ENCODE measurements at regions not wholly inside any gene's neighbourhood (a gene's known extent, or its start where the extent isn't known, plus 50 kb on each side); places are given as distances from the start of the nearest gene placed in this dataset.

DNA sequence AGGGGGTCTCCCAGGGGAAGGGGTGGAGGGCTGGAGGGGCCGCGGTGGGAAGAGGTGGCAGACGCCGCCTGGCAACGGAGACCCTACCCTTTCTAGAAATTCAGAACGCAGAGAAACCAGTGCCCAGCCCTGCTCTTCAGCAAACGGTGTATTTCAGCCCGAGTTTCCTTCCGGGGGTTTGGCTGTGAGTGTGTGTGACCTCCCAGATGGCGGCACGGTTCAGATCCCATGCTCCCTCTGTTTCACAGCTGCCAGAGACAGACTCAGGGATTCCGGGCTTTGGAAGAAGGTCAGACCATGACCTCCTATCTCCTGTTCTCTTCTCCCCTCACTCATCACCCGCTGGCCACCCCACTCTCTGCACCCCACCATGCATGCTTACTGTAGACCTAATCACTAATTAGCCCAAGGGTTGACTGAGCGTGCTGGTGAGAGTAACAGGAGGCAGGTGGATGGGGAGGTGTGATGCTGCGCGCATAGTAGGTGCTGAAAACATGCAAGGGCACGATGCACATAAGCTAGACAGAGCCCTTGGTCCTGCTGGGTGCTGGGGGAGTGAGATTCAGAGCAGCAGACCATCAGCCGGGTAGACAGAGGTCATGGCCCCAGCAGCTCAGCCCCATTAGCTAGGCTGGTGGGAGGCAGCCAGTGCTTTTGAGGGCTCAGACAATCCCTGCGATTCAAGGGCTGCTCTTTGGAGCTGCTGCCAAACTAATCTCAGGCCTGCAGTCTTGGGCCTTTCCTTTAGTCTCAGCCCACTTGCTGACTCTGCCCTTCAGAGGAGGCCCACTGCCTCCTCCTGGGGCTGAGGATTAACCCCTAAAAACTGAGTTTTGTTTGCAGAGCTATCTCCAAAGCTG is 256.5 kb upstream of the CADM1 start:
- TF ChIP-seq, protein P1, sequence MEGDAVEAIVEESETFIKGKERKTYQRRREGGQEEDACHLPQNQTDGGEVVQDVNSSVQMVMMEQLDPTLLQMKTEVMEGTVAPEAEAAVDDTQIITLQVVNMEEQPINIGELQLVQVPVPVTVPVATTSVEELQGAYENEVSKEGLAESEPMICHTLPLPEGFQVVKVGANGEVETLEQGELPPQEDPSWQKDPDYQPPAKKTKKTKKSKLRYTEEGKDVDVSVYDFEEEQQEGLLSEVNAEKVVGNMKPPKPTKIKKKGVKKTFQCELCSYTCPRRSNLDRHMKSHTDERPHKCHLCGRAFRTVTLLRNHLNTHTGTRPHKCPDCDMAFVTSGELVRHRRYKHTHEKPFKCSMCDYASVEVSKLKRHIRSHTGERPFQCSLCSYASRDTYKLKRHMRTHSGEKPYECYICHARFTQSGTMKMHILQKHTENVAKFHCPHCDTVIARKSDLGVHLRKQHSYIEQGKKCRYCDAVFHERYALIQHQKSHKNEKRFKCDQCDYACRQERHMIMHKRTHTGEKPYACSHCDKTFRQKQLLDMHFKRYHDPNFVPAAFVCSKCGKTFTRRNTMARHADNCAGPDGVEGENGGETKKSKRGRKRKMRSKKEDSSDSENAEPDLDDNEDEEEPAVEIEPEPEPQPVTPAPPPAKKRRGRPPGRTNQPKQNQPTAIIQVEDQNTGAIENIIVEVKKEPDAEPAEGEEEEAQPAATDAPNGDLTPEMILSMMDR (conservative IDR thresholded peaks at IDR 0.05; ENCODE audit: low read depth in 2 of 2): no peak
- TF ChIP-seq CREB1 (CRISPR knock-in tag; IDR thresholded peaks at IDR 0.05; ENCODE audit: low read depth): no peak
- no peak for TF ChIP-seq POLR2AphosphoS5 (IDR thresholded peaks at IDR 0.05; ENCODE audit: low read depth)
- no peak for TF ChIP-seq EZH2 (IDR thresholded peaks at IDR 0.05; ENCODE audit: low read depth, unreplicated experiment)
- no peak for TF ChIP-seq JUNB (IDR thresholded peaks at IDR 0.05; ENCODE audit: unreplicated experiment)
- no peak for TF ChIP-seq ZNF114 (CRISPR knock-in tag; IDR thresholded peaks at IDR 0.05)
- TF ChIP-seq, protein P2, sequence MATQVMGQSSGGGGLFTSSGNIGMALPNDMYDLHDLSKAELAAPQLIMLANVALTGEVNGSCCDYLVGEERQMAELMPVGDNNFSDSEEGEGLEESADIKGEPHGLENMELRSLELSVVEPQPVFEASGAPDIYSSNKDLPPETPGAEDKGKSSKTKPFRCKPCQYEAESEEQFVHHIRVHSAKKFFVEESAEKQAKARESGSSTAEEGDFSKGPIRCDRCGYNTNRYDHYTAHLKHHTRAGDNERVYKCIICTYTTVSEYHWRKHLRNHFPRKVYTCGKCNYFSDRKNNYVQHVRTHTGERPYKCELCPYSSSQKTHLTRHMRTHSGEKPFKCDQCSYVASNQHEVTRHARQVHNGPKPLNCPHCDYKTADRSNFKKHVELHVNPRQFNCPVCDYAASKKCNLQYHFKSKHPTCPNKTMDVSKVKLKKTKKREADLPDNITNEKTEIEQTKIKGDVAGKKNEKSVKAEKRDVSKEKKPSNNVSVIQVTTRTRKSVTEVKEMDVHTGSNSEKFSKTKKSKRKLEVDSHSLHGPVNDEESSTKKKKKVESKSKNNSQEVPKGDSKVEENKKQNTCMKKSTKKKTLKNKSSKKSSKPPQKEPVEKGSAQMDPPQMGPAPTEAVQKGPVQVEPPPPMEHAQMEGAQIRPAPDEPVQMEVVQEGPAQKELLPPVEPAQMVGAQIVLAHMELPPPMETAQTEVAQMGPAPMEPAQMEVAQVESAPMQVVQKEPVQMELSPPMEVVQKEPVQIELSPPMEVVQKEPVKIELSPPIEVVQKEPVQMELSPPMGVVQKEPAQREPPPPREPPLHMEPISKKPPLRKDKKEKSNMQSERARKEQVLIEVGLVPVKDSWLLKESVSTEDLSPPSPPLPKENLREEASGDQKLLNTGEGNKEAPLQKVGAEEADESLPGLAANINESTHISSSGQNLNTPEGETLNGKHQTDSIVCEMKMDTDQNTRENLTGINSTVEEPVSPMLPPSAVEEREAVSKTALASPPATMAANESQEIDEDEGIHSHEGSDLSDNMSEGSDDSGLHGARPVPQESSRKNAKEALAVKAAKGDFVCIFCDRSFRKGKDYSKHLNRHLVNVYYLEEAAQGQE (IDR thresholded peaks at IDR 0.05; ENCODE audit: unreplicated experiment): no peak
